ENCODE measurements at regions not wholly inside any gene's neighbourhood (a gene's known extent, or its start where the extent isn't known, plus 50 kb on each side); places are given as distances from the start of the nearest gene placed in this dataset.

DNA sequence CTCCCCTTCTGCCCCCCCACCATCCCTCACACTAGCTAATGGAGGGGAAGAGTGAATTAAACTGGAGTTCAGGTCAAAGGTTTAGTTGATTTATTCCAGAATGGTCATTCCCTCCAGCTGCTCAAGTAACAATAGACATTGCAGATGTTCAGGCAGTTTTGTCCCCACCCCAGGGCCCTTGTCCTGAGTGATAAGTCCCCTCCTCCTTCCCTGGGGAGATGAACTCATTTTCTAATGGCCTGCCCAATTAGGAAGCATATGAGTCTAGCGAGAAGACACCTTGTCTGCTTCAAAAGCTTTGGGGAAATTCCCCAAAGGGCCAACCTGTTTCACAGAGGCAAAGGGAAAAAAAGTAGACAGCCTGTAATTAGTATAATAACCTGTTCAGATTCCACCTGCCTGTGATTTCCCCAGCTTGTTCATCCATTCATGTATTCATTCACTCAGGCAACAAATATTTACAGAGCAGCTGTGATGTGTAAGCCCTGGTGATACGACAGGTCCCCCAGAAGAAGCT lies 165.3 kb downstream of the SHQ1 start:
- TF ChIP-seq NFE2L2 (IDR thresholded peaks at IDR 0.05; ENCODE audit: low read depth, low read length) (no peak), CTCF (conservative IDR thresholded peaks at IDR 0.05; ENCODE audit: low read depth, low read length) (no peak), RAD21 (IDR thresholded peaks at IDR 0.05; ENCODE audit: low read length) (no peak), POLR2A (IDR thresholded peaks at IDR 0.05; ENCODE audit: low read depth, low read length) (no peak), FOS (IDR thresholded peaks at IDR 0.05; ENCODE audit: low read depth, low read length) (no peak), CEBPB (IDR thresholded peaks at IDR 0.05; ENCODE audit: low read depth, low read length) (no peak), USF2 (IDR thresholded peaks at IDR 0.05; ENCODE audit: low read depth, low read length) (no peak), SMC3 (IDR thresholded peaks at IDR 0.05; ENCODE audit: low read depth, low read length) (no peak), ELK1 (IDR thresholded peaks at IDR 0.05; ENCODE audit: borderline replicate concordance, low read depth, low read length) (no peak), CHD1 (IDR thresholded peaks at IDR 0.05; ENCODE audit: low read depth, low read length) (no peak), MXI1 (IDR thresholded peaks at IDR 0.05; ENCODE audit: borderline replicate concordance, low read depth, low read length) (no peak)

Measured in IMR-90 (cell line).